ENCODE measurements at regions not wholly inside any gene's neighbourhood (a gene's known extent, or its start where the extent isn't known, plus 50 kb on each side); places are given as distances from the start of the nearest gene placed in this dataset.

- no peak for ATAC-seq
- TF ChIP-seq NANOG (IDR thresholded peaks at IDR 0.05; ENCODE audit: borderline replicate concordance): no peak
- no peak for TF ChIP-seq ZNF462 (CRISPR knock-in tag; IDR thresholded peaks at IDR 0.05)
- Mint-ChIP-seq H3K36me3 (ENCODE audit: low read depth) (no peaks in the 10 kb centered on the region), H3K9me3 (peaks cover 3% of the 10 kb centered on the region; the same call in 2 of the 3 replicates), H3K4me3 (no peak overlapping the region), H3K4me1 (peaks cover 6% of the 10 kb centered on the region), H3K27me3 (ENCODE audit: insufficient read depth, low read depth, poor library complexity) (peaks cover 2% of the 10 kb centered on the region), H3K27ac (no peak overlapping the region)
- no peak overlapping the region for H3K4me3 ChIP-seq
- no peaks in the 10 kb centered on the region for H3K4me1 ChIP-seq (ENCODE audit: insufficient read depth)
- no peaks in the 10 kb centered on the region; the same call in none of the 2 replicates for H3K9me2 ChIP-seq (ENCODE audit: insufficient read depth)
- H3F3A ChIP-seq (replicated peaks; ENCODE audit: low read depth): no peaks in the 10 kb centered on the region
- H3K79me2 ChIP-seq (replicated peaks; ENCODE audit: insufficient read depth): no peaks in the 10 kb centered on the region
- no peaks in the 10 kb centered on the region for H3K36me3 ChIP-seq (ENCODE audit: insufficient read depth)
- no peak overlapping the region for H3K27ac ChIP-seq (ENCODE audit: low read depth)
- H4K20me1 ChIP-seq (replicated peaks; ENCODE audit: insufficient read depth): no peaks in the 10 kb centered on the region
- H3K27me3 ChIP-seq (ENCODE audit: insufficient read depth): no peaks in the 10 kb centered on the region
- H3K4me2 ChIP-seq: no peak overlapping the region
- no peak overlapping the region for H2AFZ ChIP-seq
- no peak for DNase-seq (ENCODE audit: low spot score)
Measured at GRCh38 chr16:52212841-52213240, 334.1 kb downstream of the TOX3 start.

DNA sequence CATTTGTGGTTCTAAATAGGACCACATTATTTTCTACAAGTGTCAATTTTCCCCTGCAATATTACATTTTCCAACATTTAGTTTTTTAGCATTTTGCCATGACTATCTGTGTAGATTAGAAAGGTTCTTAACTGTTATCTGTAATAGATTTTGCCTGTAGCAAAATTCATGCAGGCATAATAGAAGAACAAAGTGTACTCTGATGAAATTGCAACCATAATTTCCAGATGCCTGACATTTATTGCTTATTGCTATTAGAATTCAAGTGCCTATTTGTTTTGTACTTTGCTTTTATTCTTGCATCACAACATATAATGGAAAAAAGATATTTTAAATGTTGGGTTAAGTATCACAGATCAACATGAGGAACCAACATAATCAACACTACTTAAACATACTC is 337.7 kb downstream of the TOX3 start:
- Mint-ChIP-seq H3K4me3 (no peak overlapping the region), H3K27me3 (ENCODE audit: insufficient read depth, low read depth, poor library complexity) (no peaks in the 10 kb centered on the region), H3K36me3 (ENCODE audit: low read depth) (no peaks in the 10 kb centered on the region), H3K27ac (no peak overlapping the region), H3K9me3 (no peaks in the 10 kb centered on the region), H3K4me1 (no peaks in the 10 kb centered on the region)
- Histone ChIP-seq H4K20me1 (replicated peaks; ENCODE audit: insufficient read depth) (no peaks in the 10 kb centered on the region), H2AFZ (no peak overlapping the region), H3K27ac (ENCODE audit: low read depth) (no peak overlapping the region), H3K4me2 (no peak overlapping the region), H3F3A (replicated peaks; ENCODE audit: low read depth) (no peaks in the 10 kb centered on the region), H3K4me1 (ENCODE audit: insufficient read depth) (no peaks in the 10 kb centered on the region), H3K36me3 (ENCODE audit: insufficient read depth) (no peaks in the 10 kb centered on the region), H3K9me2 (ENCODE audit: insufficient read depth) (peaks cover 11% of the 10 kb centered on the region), H3K4me3 (no peak overlapping the region), H3K79me2 (replicated peaks; ENCODE audit: insufficient read depth) (no peaks in the 10 kb centered on the region), H3K27me3 (ENCODE audit: insufficient read depth) (no peaks in the 10 kb centered on the region)
- no peak for DNase-seq (ENCODE audit: low spot score)
- TF ChIP-seq CREB1 (CRISPR knock-in tag; IDR thresholded peaks at IDR 0.05; ENCODE audit: low read depth): no peak
- no peak for TF ChIP-seq STAT1 (IDR thresholded peaks at IDR 0.05; ENCODE audit: unreplicated experiment)
- no peak for TF ChIP-seq JUNB (IDR thresholded peaks at IDR 0.05; ENCODE audit: unreplicated experiment)
- no peak for TF ChIP-seq ZNF331 (CRISPR knock-in tag; IDR thresholded peaks at IDR 0.05; ENCODE audit: low read depth)
- TF ChIP-seq REST (IDR thresholded peaks at IDR 0.05; ENCODE audit: unreplicated experiment): no peak
- TF ChIP-seq NANOG (IDR thresholded peaks at IDR 0.05; ENCODE audit: borderline replicate concordance): no peak
- TF ChIP-seq, protein P1, sequence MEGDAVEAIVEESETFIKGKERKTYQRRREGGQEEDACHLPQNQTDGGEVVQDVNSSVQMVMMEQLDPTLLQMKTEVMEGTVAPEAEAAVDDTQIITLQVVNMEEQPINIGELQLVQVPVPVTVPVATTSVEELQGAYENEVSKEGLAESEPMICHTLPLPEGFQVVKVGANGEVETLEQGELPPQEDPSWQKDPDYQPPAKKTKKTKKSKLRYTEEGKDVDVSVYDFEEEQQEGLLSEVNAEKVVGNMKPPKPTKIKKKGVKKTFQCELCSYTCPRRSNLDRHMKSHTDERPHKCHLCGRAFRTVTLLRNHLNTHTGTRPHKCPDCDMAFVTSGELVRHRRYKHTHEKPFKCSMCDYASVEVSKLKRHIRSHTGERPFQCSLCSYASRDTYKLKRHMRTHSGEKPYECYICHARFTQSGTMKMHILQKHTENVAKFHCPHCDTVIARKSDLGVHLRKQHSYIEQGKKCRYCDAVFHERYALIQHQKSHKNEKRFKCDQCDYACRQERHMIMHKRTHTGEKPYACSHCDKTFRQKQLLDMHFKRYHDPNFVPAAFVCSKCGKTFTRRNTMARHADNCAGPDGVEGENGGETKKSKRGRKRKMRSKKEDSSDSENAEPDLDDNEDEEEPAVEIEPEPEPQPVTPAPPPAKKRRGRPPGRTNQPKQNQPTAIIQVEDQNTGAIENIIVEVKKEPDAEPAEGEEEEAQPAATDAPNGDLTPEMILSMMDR (conservative IDR thresholded peaks at IDR 0.05; ENCODE audit: low read depth in 2 of 2): no peak
- TF ChIP-seq ZNF114 (CRISPR knock-in tag; IDR thresholded peaks at IDR 0.05): no peak
- no peak for ATAC-seq
